ENCODE measurements at regions not wholly inside any gene's neighbourhood (a gene's known extent, or its start where the extent isn't known, plus 50 kb on each side); places are given as distances from the start of the nearest gene placed in this dataset.

DNA sequence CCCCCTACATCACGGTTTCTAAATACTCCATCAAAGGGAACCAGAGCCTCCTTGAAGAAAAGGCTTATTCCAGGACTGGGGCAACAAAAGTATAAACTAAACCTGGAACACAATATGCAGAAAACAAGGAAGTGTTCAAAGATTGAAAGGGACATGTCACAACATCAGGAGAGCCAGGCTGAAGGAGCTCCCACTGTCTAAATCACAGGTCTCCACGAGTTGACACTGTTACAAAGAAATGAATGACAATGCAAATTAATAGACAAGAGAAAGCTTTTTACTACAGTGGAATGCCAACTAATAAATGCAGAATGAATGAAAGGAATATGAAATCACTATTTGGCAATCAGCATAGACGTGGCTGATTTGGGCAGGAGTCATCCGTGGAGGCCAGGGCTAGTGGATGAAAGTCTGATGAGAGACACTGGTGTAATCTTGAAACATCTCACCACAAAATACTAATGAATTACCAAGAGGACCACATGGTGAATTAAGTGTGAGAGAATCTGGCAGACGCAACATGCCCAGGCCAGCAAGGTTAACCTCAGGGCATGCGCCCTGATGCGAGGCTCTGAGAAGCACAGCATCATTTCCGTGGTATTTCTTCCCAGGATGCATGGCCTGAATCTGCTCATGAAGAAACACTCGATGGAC, 123.8 kb upstream of the TJP1 start:
- FAIRE-seq = no peak

DNA sequence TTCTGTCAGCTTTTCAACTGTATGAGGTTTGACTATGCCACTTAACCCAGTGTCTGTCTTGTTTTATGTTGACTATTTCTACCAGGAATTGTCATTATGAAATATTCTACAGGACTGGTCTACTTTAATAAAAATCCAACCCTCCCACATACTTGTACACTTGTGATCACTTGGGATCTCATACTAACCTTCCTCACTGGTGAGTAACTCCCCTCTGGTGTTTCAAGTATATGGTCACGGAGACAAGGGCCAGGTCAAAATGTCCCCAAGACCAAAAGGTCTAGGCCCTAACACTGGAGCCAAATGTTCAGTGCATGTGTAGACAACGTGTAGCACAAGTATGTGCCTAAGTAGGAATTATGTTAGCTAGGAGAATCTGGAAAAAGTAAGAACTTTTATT, 122.7 kb upstream of the TJP1 start:
- FAIRE-seq = no peak

DNA sequence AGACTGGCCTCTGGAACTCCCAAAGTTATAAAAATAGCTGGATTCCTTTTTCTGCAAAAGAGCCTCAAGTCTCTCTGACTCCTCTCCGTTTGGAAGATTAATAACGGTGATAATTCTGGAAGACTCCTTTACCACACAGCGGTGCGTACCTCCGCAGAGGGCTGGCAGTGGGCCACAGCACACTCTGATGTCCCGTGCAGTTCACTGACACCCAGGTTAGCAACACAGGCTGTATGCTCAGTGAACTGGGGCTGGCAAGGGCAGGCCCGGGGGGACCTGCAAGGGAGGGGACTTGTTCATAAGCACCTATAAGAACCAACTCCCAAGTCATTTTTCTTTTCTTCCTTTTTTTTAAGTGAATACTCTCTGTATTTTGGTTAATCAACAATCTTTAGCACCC, 120.3 kb upstream of the TJP1 start:
- no peak for FAIRE-seq

DNA sequence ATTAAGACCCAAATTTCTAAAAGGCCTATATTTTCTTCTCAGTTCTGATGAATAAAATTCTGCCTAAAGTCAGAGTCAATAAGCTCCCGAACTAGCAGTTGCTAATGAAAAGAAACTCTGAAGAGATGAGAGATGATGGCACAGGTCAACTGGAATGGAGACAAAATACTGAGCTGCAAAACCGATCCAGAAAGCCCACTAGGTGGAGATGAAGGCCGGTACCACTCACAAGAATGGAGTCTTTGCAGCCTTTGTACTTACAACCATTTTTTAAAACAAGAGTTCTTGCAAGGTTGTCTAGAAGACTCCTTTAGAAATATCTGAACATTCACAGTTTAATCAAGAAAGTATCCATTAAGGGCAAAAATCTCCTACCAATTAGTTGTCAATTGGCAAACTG, 119.9 kb upstream of the TJP1 start:
- FAIRE-seq = no peak

DNA sequence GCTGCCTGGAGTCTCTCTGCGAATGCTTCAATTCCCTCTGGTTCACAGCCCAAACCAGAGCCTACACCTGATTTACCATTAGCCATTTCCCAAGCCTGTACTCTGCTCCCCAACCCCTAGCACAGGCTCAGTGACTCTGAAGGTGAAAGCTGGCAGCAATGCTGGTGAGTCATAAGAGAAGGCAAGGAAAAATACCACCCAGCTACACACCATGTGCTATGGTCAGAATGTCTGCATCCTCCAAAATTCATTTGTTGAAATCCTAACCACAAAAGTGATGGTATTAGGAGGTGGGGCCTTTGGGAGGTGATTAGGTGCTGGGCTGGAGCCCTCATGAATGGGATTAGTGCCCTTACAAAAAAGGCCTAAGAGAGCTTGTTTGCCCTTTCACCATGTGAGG, 117.1 kb upstream of the TJP1 start:
- no peak for FAIRE-seq

DNA sequence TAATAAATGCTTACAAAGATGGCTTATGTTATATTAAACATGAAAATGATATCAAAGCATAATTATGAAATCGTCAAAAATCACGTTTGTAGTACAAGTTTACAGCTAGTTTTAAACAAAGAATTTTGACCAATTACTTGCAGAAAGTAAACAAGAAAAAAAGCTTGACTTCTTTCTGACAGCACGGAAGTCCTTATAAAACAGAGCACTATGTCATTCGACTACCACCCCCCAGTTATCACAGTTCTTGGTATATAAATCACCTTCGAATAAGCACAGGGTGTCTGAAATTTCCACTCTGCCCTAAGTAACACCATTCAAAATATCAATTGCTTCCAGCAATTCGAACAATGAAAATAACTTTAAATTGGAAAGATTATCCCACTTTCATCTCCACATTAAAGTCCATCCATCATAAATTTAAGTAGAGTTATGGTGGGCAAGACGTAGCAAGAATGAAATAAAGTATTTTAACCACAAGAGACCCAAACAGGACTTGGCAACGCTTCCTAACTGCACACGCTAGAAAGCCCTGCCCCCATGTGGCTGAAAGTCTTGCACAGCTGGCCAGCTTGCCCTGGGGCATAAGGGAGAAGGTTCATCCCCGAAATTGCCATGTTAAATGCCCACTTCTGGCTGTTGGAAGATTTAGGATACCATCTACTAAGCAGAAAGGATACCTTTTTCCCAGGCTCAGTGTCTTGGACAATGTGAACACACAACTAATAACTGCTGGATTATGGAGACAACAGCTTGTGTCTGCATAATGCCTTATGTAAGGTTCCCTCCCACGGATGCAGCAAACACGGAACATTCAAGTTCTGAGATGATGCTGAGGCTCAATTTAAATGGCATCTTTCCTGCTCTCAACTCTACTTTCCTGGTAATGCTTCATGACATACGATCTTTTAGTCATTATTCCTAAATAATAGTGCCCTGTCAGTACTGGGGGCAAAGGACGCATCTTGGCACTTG, 116.4 kb upstream of the TJP1 start:
- no peak for FAIRE-seq

DNA sequence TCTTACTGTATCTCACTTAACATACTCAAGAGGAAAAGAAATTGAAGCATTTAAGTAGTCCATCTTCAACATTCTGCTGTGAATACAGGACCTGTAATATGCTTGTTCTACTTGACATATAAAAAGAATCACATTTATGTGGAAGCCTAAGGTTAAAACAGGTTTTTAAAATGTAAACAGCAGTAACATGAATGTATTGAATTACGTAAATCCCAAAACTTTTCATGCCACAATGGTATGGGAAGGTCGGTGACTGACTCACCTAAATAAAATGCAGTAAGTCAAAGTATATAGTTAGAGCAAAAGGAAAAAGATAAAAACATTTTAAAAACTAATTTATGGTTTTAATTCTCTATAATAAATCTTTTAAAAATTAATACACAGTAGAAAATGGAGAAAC, 115.7 kb upstream of the TJP1 start:
- no peak for FAIRE-seq

DNA sequence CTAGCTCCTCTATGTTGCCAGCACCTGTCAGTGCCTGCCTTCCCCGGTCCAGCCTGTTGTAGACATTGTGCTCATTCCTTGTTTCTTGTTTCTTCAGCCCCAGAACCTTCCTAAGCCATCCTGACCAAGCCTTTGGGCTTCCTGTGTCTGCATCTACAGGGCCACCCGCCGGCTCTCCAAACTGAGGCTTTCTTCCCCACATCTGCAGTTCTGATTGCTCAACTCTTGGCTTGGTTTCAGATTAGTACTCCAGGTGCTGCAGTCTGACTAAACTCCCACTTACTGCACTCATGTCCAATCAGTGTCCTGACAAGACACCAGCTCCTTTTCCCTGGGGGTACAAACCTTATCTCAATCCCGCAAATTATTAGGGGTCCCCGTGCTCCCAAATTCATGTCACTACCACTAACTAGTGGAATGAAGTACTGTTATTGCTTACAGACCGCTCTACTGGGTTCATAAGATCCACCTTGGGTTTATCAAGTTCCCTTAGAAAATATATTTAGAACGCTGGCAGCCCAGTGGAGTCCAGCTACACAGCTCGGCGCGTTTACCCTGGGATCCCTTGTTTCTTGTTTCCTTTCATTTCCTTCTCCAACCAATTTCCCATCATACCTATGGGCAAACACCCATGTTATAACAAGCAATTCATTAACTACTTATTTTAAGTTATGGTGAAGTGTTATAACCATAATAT, 114.2 kb upstream of the TJP1 start:
- FAIRE-seq = no peak

DNA sequence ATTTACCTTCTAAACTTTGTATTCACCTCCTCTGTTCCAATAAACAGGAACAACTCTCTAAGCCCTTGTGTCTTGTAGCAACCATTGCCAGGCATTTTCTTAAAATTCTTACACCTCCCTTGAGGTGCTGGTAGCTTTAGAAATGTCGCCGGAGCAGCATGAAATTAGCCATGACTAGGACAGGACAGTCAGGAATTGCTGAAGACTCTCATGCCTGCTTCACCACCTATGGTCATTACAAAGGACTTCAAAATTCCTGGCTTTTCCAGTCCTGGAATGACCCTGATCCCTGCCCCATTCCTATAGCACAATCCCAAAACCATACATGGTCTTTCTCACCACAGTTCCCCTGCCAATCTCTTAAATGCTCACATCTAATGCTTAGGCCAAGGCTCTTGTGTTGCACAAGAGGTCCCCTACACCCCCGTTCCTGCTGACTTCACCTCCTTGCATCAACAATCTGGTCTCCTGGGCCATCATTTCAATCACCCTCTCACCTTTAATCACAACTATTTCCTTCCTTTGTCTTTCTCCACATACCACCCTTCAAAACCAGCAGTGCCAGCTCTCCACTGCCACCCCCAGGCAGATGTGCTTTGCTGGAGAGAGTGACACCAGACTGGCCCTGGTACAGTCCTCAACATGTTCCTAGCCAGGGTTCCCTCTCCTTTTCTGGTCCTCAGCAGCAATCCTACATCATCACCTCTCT, 113.2 kb upstream of the TJP1 start:
- FAIRE-seq = no peak

DNA sequence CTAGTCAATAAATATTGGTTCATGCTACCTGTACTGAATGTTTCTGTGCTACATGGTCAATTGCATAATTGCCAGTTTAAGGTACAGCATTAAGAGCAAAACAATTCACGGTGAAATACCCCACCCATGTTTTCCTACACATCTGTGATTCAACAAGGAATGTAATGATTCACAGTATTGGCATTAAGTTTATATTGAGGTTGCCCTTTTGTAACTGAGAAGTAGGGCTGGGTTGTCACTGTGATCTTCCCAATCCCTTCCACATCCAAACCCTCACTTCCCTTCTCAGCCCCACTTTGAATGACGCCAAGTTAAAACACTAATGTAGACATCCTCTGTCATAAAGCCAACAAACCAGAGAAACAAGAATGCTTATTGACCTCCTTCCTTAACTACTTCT, 112.0 kb upstream of the TJP1 start:
- no peak for FAIRE-seq

DNA sequence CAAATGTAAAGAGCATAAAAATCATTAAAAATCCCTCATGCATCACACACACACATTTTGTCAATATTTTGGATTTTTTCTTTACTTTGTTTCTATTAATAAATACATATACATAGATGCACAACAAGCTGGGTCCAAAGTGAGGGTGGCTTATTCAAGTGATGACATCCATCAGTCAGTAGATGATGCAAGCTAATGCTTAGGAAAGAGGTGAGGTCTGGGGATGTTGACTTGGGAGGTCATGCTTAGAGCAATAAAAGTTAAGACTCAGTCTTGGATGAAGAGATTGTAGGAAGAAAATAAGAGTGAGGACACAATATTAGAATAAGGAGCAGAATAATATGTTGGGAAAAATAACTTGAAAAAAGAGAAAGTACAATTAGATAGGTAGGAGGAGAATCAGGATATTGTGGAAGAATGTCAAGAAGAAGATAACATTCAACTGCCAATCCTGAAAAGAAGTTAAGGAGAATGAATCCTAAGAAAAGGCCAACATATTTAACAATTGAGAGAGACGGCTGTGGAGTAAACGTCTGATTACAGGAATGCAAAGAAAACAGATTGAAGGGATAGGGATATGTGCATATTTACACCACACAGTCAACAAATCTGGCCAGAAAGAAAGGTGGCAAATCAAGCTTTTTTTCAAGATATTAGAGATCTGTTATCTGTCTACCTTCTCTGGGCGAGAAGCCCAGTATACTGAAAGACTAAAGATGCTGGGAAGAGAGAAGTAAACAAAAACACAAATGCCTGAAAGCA, 111.0 kb upstream of the TJP1 start:
- no peak for FAIRE-seq

DNA sequence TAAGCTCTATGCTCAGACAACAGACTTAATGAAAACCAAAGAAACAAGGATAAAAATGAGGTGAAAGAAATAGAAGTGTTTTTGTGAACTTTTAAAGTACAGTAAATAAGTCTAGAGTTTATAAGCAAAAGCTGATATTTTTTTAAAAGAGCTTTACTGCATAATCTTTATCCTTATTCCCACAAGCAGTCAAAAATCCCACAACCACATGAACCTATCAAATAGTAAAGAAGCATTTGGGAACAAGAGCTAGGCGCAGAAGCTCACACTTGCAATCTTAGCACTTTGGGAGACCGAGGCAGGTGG, 103.8 kb upstream of the TJP1 start:
- FAIRE-seq = no peak

DNA sequence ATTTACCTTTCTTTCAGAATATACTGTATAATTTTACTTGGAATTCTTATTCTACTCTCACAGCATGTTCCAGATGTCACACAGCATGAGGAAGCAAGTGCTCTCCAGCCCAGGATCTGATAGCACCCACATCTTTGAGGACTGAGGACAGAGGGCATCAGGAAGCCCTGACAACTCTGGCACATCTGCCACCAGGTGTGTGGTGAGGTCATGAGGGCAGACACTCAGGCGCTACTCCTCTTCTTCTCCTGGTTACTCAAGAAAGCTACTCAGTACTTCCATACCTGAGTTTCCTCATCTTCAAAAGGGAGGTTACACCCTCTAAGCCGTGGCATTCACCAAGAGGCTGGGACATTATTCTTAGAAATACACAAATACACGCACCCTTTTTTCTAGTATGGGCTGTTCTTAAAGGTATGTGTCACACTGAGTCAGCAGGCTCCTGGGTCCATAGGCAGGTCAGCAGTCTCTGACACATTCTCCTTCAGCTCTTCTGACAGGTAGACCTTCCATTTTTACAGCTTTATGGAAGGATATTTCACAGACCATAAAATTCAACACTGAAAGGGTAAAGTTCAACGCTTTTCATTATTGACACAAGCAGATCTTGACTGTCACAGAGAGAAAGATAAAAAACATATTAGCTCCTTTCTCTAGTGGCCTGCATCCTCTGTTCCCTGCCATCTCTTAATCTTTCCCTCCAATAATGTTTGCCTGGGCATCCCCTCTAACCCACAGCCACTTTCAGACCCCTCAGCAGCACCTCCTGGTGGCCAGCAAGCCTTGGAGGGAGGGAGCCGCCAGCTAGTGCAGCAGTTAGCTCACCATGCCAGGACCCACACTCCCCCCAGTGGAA, 103.2 kb upstream of the TJP1 start:
- FAIRE-seq = peak; percentile 79

DNA sequence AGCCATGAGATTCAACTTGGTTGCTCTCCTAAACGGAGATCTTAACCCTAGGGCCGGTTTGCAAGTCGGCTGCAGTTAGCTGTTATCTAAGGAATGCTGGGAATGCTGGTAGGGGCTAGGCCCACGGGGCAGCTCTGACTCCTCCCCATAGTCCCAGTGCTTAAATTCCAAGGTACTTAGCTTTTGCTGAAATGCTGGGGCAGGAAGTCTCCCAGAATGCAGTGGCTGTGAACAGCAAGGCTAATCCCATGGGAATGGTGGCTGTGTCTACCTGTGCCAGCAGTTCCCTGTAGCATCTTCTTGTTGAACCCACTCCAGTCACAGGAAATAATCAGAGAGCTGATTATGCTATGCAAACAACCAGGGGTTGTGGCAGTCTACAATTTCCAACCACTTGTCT, 102.5 kb upstream of the TJP1 start:
- no peak for FAIRE-seq

DNA sequence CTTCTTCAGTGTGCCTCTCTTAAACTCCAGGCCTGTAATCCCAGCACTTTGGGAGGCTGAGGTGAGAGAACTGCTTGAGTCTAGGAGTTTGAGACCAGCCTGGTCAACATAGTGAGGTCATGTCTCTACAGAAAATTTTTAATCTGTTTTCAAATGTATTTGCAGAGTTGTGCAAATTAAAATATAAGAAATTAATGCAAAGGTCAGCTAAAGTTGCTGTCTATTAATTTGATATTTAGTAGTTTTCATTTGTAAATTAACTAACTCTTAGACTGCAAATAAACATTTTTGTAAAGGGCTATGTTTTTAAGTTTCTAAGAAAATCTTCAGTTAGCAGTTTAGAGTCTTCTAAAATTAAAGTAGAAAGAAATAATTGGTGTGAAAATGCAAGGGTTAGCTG, 99.9 kb upstream of the TJP1 start:
- no peak for FAIRE-seq

DNA sequence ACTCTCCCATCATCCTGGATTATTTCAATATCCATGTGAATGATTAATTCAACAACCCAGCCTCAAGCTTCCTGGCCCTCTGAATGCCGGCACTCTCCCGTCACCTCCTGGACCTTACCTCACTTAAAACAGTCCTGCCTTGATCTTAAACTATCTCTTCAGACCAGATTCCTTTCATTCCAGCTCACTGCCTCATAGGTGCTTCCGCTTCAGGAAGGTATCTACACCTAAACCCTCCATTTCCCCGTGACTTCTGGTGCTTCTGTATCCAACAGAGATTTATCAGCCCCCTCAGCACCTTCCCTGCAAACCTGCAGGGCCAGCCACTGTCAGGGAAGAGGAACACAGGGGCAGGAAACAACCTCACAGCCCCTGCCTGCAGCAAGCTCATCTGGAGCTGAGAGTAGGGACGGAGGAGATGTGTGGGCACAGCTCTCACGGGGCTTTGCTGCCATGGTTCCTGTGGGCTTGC, 98.9 kb upstream of the TJP1 start:
- FAIRE-seq = no peak

DNA sequence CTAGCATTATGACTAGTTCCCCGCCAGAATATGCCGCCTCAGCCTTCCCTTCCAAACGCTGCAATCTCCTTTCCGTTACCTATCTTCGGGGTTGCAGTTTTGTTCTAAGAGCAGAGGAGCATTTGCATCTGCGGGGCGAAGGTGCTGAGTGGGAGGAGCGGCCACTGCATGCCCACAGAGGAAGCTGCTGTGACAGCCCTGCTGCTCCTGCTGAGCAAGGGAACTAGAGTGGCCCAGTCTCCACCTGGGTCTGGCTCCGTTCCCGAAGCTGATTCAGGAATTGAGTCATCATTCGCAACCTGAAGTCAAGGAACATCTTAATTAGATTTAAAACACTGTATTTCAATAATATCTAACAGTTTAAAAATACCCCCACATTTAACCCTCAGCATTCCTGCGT, 98.2 kb upstream of the TJP1 start:
- no peak for FAIRE-seq

DNA sequence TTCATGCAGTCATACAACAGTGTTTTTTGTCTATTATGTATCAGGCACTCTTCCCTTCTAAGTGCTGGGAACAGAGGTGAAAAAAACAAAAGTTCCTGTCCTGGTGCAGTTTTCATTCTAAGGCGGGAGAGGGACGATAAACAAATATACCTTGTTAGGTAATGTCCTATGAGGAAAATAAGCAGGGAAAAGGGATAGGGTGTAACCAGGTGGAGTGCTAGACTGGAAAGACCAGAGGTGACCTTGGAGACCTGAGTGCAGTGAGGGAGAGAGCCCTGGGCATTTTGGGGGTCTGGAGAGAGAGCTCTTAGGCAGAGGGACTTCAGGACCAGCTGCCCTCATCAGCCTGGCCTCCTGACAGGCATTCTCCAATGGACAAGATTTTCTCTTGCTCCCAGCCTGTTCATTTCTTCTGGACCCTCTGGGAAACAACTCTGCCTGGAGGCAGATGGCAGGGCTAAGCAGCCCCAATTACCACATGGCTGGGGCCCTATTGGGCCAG, 97.2 kb upstream of the TJP1 start:
- FAIRE-seq = no peak

DNA sequence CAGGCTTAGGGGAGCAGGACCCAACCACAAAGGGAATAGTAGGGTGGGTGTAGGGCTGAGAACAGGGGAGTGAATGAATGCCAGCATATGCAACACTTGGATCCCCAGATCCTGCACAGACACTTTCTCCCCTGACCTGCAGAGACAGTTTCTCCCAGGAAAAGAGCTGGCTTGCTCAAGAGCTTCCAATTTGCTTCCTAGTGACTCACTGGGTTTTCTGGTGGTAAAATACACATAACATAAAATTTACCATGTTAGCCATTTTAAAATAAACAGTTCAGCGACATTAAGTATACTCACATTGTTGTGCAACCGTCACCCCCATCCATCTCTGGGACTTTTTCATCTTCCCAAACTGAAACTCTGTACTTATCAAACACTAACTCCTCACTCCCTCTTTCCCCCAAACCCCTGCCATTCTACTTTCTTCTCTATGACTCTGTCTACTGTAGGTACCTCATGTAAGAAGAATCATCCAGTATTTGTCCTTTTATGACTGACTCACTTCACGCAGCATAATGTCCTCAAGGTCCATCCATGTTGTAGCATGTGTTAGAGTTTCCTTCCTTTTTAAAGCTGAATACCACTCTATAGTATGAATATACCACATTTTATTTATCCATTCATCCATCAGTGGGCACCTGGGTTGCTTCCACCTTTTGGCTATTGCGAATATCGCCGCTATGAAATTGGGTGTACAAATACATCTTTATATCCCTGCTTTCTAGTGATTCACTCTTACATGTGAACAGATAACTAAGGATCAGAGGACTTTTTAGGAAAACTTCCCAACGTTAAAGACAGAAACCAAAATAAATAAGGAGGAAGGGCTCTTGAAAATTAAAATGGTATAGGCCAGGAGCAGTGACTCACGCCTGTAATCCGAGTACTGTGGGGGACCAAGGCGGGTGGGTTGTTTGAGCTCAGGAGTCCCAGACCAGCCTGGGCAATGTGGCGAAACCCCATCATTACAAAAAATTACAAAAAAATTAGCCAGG, 95.6 kb upstream of the TJP1 start:
- no peak for FAIRE-seq

DNA sequence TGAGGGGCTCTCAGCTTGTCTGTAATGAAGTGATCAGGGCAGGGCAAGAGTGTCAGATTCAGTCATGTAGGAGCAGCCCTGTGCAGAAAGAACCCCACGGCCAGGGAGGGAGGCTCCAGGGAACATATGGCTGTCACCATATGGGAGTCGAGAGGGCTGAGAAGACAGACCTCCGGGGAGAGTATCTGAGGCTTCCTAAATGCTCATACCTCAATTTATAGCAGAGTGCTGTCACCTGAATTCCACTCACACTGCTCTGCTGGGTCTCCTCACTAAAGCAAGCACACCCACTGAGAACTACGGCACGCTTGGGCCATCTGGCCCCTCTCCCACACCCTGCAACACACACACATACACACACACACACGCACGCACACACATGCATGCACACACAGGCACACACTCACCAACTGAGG, 92.3 kb upstream of the TJP1 start:
- no peak for FAIRE-seq
